ENCODE measurements at regions not wholly inside any gene's neighbourhood (a gene's known extent, or its start where the extent isn't known, plus 50 kb on each side); places are given as distances from the start of the nearest gene placed in this dataset.

- ATAC-seq (replicated peaks in 1 of 4), result no peak
- POLR2A ChIA-PET, result no interaction called here
- Histone ChIP-seq H3K4me1 (ENCODE audit: control insufficient read depth in 1 of 2, extremely low read depth in 1 of 2, insufficient read depth in 2 of 2, low read length in 2 of 2) (no peaks in the 10 kb centered on the region), H3K9me3 (no peaks in the 10 kb centered on the region), H3K4me3 (ENCODE audit: control insufficient read depth in 1 of 2, extremely low read depth in 1 of 2, low read length in 1 of 2) (no peak overlapping the region), H3K27ac (ENCODE audit: low read length) (no peak overlapping the region), H3K36me3 (ENCODE audit: control insufficient read depth in 2 of 2, extremely low read depth in 1 of 2, insufficient read depth in 1 of 2, low read length in 1 of 2) (no peaks in the 10 kb centered on the region), H3K27me3 (replicated peaks in 1 of 2; ENCODE audit: control insufficient read depth in 2 of 2, extremely low read depth in 1 of 2, insufficient read depth in 2 of 2, low read length in 1 of 2) (no peaks in the 10 kb centered on the region)
- DNase-seq, result no peak
- WGBS (ENCODE audit: insufficient coverage), result 86% methylated on average over 2 of the region's 2 CpGs
- CTCF ChIA-PET, result interaction anchor here in 1 of 2 donors (1.0 kb wide), 1 partner anchor 14 kb away, joined by 3 read pairs; no protein-coding TSS in a partner anchor
- Mint-ChIP-seq H3K27me3 (peaks cover 0 to 2% of the 10 kb centered on the region in 2 donors), H3K4me3 (no peak overlapping the region), H3K9me3 (peaks cover 0 to 2% (median 0%) of the 10 kb centered on the region in 3 donors), H3K27ac (no peak overlapping the region), H3K36me3 (no peaks in the 10 kb centered on the region), H3K4me1 (no peaks in the 10 kb centered on the region)
These were observed 138.0 kb upstream of the CPNE8 start for GRCh38 chr12:39043424-39043822.

- H3K27me3 ChIP-seq (replicated peaks in 1 of 2; ENCODE audit: control insufficient read depth in 2 of 2, extremely low read depth in 1 of 2, insufficient read depth in 2 of 2, low read length in 1 of 2), result no peaks in the 10 kb centered on the region
- CTCF ChIA-PET, result interaction anchor here in 1 of 2 donors (0.6 kb wide), 1 partner anchor 33 kb away, joined by 3 read pairs; no protein-coding TSS in a partner anchor
- POLR2A ChIA-PET, result no interaction called here
- H3K4me1 Mint-ChIP-seq, result no peaks in the 10 kb centered on the region
- DNase-seq (no peak), ATAC-seq (replicated peaks in 1 of 4) (no peak)
- 100% methylated on average over 1 of the region's 2 CpGs for WGBS (ENCODE audit: insufficient coverage)
- no peak overlapping the region for H3K27ac ChIP-seq (ENCODE audit: low read length)
- no peak overlapping the region for H3K4me3 ChIP-seq (ENCODE audit: control insufficient read depth in 1 of 2, extremely low read depth in 1 of 2, low read length in 1 of 2)
- H3K4me1 ChIP-seq (ENCODE audit: control insufficient read depth in 1 of 2, extremely low read depth in 1 of 2, insufficient read depth in 2 of 2, low read length in 2 of 2), result no peaks in the 10 kb centered on the region
- H3K9me3 ChIP-seq, result no peaks in the 10 kb centered on the region
- H3K36me3 ChIP-seq (ENCODE audit: control insufficient read depth in 2 of 2, extremely low read depth in 1 of 2, insufficient read depth in 1 of 2, low read length in 1 of 2), result no peaks in the 10 kb centered on the region
- H3K4me3 Mint-ChIP-seq, result no peak overlapping the region
- H3K9me3 Mint-ChIP-seq, result peaks cover 0 to 2% (median 0%) of the 10 kb centered on the region in 3 donors
- no peaks in the 10 kb centered on the region for H3K36me3 Mint-ChIP-seq
- peaks cover 0 to 2% of the 10 kb centered on the region in 2 donors for H3K27me3 Mint-ChIP-seq
- H3K27ac Mint-ChIP-seq, result no peak overlapping the region
These were observed 134.9 kb upstream of the CPNE8 start for GRCh38 chr12:39040275-39040674.

GRCh38 chr12:39037115-39037514, 131.7 kb upstream of the CPNE8 start:
- Mint-ChIP-seq H3K4me3 (no peak overlapping the region), H3K27me3 (peaks cover 0 to 2% of the 10 kb centered on the region in 2 donors), H3K27ac (no peak overlapping the region), H3K4me1 (no peaks in the 10 kb centered on the region), H3K36me3 (no peaks in the 10 kb centered on the region), H3K9me3 (no peaks in the 10 kb centered on the region)
- DNase-seq (no peak), ATAC-seq (replicated peaks in 1 of 4) (no peak)
- ChIA-PET CTCF (no interaction called here), POLR2A (interaction anchor here in 1 of 2 donors (0.6 kb wide), 1 partner anchor 41 kb away, joined by 5 read pairs; no protein-coding TSS in a partner anchor)
- Histone ChIP-seq H3K27me3 (replicated peaks in 1 of 2; ENCODE audit: control insufficient read depth in 2 of 2, extremely low read depth in 1 of 2, insufficient read depth in 2 of 2, low read length in 1 of 2) (no peaks in the 10 kb centered on the region), H3K27ac (ENCODE audit: low read length) (no peak overlapping the region), H3K9me3 (no peaks in the 10 kb centered on the region), H3K4me1 (ENCODE audit: control insufficient read depth in 1 of 2, extremely low read depth in 1 of 2, insufficient read depth in 2 of 2, low read length in 2 of 2) (no peaks in the 10 kb centered on the region), H3K36me3 (ENCODE audit: control insufficient read depth in 2 of 2, extremely low read depth in 1 of 2, insufficient read depth in 1 of 2, low read length in 1 of 2) (no peaks in the 10 kb centered on the region), H3K4me3 (ENCODE audit: control insufficient read depth in 1 of 2, extremely low read depth in 1 of 2, low read length in 1 of 2) (no peak overlapping the region)
- WGBS (ENCODE audit: insufficient coverage), result no CpG with 5 or more reads among the region's 2 CpGs

GRCh38 chr12:39036105-39036504, 130.7 kb upstream of the CPNE8 start:
- Histone ChIP-seq H3K27ac (ENCODE audit: low read length) (no peak overlapping the region), H3K9me3 (no peaks in the 10 kb centered on the region), H3K36me3 (ENCODE audit: control insufficient read depth in 2 of 2, extremely low read depth in 1 of 2, insufficient read depth in 1 of 2, low read length in 1 of 2) (no peaks in the 10 kb centered on the region), H3K4me1 (ENCODE audit: control insufficient read depth in 1 of 2, extremely low read depth in 1 of 2, insufficient read depth in 2 of 2, low read length in 2 of 2) (no peaks in the 10 kb centered on the region), H3K4me3 (ENCODE audit: control insufficient read depth in 1 of 2, extremely low read depth in 1 of 2, low read length in 1 of 2) (no peak overlapping the region), H3K27me3 (replicated peaks in 1 of 2; ENCODE audit: control insufficient read depth in 2 of 2, extremely low read depth in 1 of 2, insufficient read depth in 2 of 2, low read length in 1 of 2) (no peaks in the 10 kb centered on the region)
- Mint-ChIP-seq H3K9me3 (no peaks in the 10 kb centered on the region), H3K4me1 (no peaks in the 10 kb centered on the region), H3K27ac (no peak overlapping the region), H3K36me3 (no peaks in the 10 kb centered on the region), H3K27me3 (peaks cover 0 to 2% of the 10 kb centered on the region in 2 donors), H3K4me3 (no peak overlapping the region)
- ChIA-PET POLR2A (no interaction called here), CTCF (no interaction called here)
- DNase-seq, result no peak
- WGBS (ENCODE audit: insufficient coverage), result no CpG with 5 or more reads among the region's 1 CpG
- no peak for ATAC-seq (replicated peaks in 1 of 4)

GRCh38 chr12:39033782-39034181, 128.4 kb upstream of the CPNE8 start:
- Histone ChIP-seq H3K27ac (ENCODE audit: low read length) (no peak overlapping the region), H3K36me3 (ENCODE audit: control insufficient read depth in 2 of 2, extremely low read depth in 1 of 2, insufficient read depth in 1 of 2, low read length in 1 of 2) (no peaks in the 10 kb centered on the region), H3K4me3 (ENCODE audit: control insufficient read depth in 1 of 2, extremely low read depth in 1 of 2, low read length in 1 of 2) (no peak overlapping the region), H3K9me3 (no peaks in the 10 kb centered on the region), H3K27me3 (replicated peaks in 1 of 2; ENCODE audit: control insufficient read depth in 2 of 2, extremely low read depth in 1 of 2, insufficient read depth in 2 of 2, low read length in 1 of 2) (no peaks in the 10 kb centered on the region), H3K4me1 (ENCODE audit: control insufficient read depth in 1 of 2, extremely low read depth in 1 of 2, insufficient read depth in 2 of 2, low read length in 2 of 2) (no peaks in the 10 kb centered on the region)
- H3K36me3 Mint-ChIP-seq, result no peaks in the 10 kb centered on the region
- ChIA-PET CTCF (no interaction called here), POLR2A (no interaction called here)
- no peaks in the 10 kb centered on the region for H3K9me3 Mint-ChIP-seq
- DNase-seq (no peak), ATAC-seq (replicated peaks in 1 of 4) (no peak)
- WGBS (ENCODE audit: insufficient coverage), result no CpG with 5 or more reads among the region's 4 CpGs
- H3K27ac Mint-ChIP-seq, result no peak overlapping the region
- no peak overlapping the region for H3K4me3 Mint-ChIP-seq
- H3K27me3 Mint-ChIP-seq, result no peaks in the 10 kb centered on the region
- no peaks in the 10 kb centered on the region for H3K4me1 Mint-ChIP-seq

GRCh38 chr12:39032448-39032847, 127.1 kb upstream of the CPNE8 start:
- Mint-ChIP-seq H3K27ac (no peak overlapping the region), H3K27me3 (no peaks in the 10 kb centered on the region), H3K4me3 (no peak overlapping the region), H3K36me3 (no peaks in the 10 kb centered on the region), H3K9me3 (peaks cover 0 to 4% (median 0%) of the 10 kb centered on the region in 3 donors), H3K4me1 (no peaks in the 10 kb centered on the region)
- H3K27ac ChIP-seq (ENCODE audit: low read length), result no peak overlapping the region
- ChIA-PET CTCF (no interaction called here), POLR2A (no interaction called here)
- WGBS (ENCODE audit: insufficient coverage), result no CpG with 5 or more reads among the region's 2 CpGs
- no peak for DNase-seq
- no peaks in the 10 kb centered on the region for H3K36me3 ChIP-seq (ENCODE audit: control insufficient read depth in 2 of 2, extremely low read depth in 1 of 2, insufficient read depth in 1 of 2, low read length in 1 of 2)
- H3K27me3 ChIP-seq (replicated peaks in 1 of 2; ENCODE audit: control insufficient read depth in 2 of 2, extremely low read depth in 1 of 2, insufficient read depth in 2 of 2, low read length in 1 of 2), result no peaks in the 10 kb centered on the region
- ATAC-seq (replicated peaks in 1 of 4), result no peak
- H3K4me1 ChIP-seq (ENCODE audit: control insufficient read depth in 1 of 2, extremely low read depth in 1 of 2, insufficient read depth in 2 of 2, low read length in 2 of 2), result no peaks in the 10 kb centered on the region
- no peaks in the 10 kb centered on the region for H3K9me3 ChIP-seq
- H3K4me3 ChIP-seq (ENCODE audit: control insufficient read depth in 1 of 2, extremely low read depth in 1 of 2, low read length in 1 of 2), result no peak overlapping the region

- H3K27me3 Mint-ChIP-seq, result no peaks in the 10 kb centered on the region
- DNase-seq, result no peak
- no peaks in the 10 kb centered on the region for H3K4me1 Mint-ChIP-seq
- H3K36me3 Mint-ChIP-seq, result no peaks in the 10 kb centered on the region
- ChIA-PET POLR2A (no interaction called here), CTCF (no interaction called here)
- no peaks in the 10 kb centered on the region for H3K27me3 ChIP-seq (replicated peaks in 1 of 2; ENCODE audit: control insufficient read depth in 2 of 2, extremely low read depth in 1 of 2, insufficient read depth in 2 of 2, low read length in 1 of 2)
- no peak overlapping the region for H3K4me3 ChIP-seq (ENCODE audit: control insufficient read depth in 1 of 2, extremely low read depth in 1 of 2, low read length in 1 of 2)
- H3K9me3 ChIP-seq, result no peaks in the 10 kb centered on the region
- peaks cover 0 to 4% (median 0%) of the 10 kb centered on the region in 3 donors for H3K9me3 Mint-ChIP-seq
- no peaks in the 10 kb centered on the region for H3K36me3 ChIP-seq (ENCODE audit: control insufficient read depth in 2 of 2, extremely low read depth in 1 of 2, insufficient read depth in 1 of 2, low read length in 1 of 2)
- no peak overlapping the region for H3K4me3 Mint-ChIP-seq
- H3K4me1 ChIP-seq (ENCODE audit: control insufficient read depth in 1 of 2, extremely low read depth in 1 of 2, insufficient read depth in 2 of 2, low read length in 2 of 2), result no peaks in the 10 kb centered on the region
- ATAC-seq (replicated peaks in 1 of 4), result no peak
- H3K27ac Mint-ChIP-seq, result no peak overlapping the region
- H3K27ac ChIP-seq (ENCODE audit: low read length), result no peak overlapping the region
These were observed 126.6 kb upstream of the CPNE8 start for GRCh38 chr12:39032034-39032433.
